GM19240 (cell line): ENCODE measurements at regions not wholly inside any gene's neighbourhood (a gene's known extent, or its start where the extent isn't known, plus 50 kb on each side); places are given as distances from the start of the nearest gene placed in this dataset.
"Not testable (repeated sequence)": the region's sequence is repeated elsewhere in the genome, so short reads cannot be mapped to it uniquely, and the experiment has no call there.

ENCODE experiments used
- DNase-seq: peaks from one replicate; pipeline ENCODE4 v3.0.0; 2011; ENCODE audit warnings: low spot score; ENCODE audit not compliant: insufficient read length

GRCh38 chr5:143947313-143947712 is 135.4 kb downstream of the HMHB1 start:
- DNase-seq: no peak

- DNase-seq: no peak
Observed at GRCh38 chr5:143952809-143953208, 140.8 kb downstream of the HMHB1 start.

- DNase-seq: no peak
Observed at GRCh38 chr5:143953851-143954250, 141.9 kb downstream of the HMHB1 start.

DNA sequence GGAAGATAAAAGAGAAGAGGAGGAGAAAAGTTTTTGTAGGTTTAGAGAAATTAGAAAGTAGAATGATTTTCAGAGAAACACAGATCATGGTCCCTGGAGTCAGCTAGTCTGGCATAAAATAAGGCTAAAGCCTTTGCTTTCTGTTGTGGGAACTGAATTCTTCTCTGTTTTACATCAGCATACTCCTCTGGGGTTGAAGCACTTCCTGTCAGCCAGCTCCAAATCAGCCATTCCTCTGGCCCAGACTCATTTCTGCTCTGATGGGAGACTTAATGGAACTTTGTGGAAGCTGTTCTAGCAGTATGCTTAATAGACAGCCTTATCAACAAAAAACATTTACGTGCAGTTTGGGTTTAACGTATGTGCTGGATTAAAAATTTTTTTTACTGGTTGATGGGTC is 143.2 kb downstream of the HMHB1 start:
- no peak for DNase-seq

DNA sequence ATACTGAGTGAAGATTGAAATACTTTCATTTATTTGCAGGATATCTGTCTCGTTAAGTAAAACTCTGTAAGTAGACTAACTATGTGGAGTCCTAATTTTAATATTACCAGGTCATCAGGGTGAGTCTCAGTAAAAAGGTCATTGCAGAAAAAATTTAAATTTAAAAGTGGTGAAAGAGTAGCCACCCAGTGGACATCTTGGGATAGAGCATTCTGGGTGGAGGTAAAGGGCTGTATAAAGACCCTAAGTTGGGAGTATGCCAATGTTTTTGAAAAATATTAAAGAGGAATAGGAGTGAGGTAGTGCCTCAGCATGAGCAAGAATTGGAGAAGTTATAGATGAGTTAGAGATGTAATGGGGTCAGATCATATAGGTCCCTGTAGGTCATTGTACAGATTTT is 145.5 kb downstream of the HMHB1 start:
- DNase-seq: no peak

- DNase-seq: no peak
Observed at GRCh38 chr5:143962201-143962600, 150.2 kb downstream of the HMHB1 start.

- DNase-seq: no peak
Observed at GRCh38 chr5:143964919-143965318, 153.0 kb downstream of the HMHB1 start.

- no peak for DNase-seq
Observed at GRCh38 chr5:143966280-143966679, 154.3 kb downstream of the HMHB1 start.

DNA sequence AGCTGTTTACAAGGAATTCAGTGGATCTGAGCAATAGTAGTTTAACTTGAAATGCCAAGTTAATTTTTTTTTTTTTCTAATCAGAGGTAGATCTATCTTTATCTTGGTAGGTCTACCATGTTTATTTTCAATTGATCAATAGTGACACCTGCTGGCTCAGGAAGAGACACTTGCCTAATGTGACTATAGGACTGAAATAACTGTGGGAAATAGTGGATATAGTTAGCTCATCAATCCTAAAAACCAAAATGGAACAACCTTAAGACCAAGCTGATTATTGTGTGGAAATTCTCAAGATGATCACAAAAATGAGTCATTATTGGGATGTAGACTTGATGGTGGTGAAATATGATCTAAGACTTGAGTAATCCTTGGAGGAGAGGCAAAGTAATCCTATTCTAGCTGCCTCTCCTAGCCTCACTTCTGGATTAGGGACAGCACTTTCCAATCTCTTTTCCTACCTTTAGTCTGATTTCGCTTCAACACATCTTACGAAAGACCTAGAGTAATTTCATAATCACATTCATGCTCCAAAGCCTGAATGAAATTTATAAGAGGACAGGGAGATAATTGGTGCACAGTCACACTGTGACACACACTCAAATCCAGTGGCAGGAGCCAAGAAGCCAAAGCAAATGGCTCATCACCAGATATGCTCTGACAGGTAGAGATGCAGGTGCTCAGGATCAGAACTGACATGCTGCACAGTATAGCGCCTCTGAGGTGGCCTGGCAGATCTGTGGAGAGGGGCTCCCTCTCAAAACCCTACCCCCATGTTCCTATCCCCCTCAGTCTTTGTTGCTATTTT is 156.3 kb downstream of the HMHB1 start:
- DNase-seq: no peak

GRCh38 chr5:143970159-143970558 is 158.2 kb downstream of the HMHB1 start:
- DNase-seq: no peak

GRCh38 chr5:143972068-143972467 is 160.1 kb downstream of the HMHB1 start:
- no peak for DNase-seq

DNA sequence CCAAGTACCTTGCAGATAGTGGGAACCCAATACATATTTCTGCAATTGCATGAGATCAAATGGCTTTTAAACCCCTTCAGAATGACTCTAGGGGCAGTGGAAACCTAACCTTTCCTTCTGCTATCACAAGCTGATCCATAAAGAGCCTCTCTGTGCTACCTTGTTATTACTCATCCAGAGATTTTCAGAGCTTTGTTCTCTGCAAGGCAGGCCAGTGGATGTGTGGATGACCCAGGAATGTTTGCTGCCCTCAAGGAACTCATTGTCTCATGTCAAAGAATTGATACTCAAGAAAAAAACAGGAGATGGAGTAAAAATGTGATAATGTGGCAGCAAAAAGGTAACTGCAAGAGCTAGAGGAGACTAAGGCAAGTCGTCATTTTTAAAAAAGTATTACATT is 164.1 kb downstream of the HMHB1 start:
- no peak for DNase-seq

DNA sequence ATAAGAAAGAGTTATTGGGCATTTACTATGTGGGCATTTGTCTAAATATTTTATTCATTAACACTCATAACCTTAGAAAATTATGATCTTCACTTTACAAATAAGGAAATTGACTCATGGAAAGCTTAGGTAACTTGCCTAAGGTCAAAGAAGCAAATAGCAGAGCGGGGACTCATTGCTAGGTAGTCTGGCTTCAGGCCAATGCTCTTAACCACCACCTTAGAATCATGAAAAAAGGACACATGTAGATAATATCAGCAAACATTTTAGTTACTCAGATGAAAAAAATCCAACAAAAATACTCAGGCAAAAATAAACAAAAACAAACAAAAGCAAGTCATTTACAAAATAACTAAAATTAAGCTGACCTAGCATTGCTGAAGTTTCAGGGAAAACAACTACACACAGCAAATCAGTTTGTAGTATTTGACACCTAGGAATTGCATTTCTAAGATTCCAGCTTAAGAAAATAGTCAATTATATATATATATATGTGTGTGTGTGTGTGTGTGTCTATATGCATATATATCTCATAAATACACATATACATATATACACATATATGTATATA is 166.0 kb downstream of the HMHB1 start:
- DNase-seq: no peak

DNA sequence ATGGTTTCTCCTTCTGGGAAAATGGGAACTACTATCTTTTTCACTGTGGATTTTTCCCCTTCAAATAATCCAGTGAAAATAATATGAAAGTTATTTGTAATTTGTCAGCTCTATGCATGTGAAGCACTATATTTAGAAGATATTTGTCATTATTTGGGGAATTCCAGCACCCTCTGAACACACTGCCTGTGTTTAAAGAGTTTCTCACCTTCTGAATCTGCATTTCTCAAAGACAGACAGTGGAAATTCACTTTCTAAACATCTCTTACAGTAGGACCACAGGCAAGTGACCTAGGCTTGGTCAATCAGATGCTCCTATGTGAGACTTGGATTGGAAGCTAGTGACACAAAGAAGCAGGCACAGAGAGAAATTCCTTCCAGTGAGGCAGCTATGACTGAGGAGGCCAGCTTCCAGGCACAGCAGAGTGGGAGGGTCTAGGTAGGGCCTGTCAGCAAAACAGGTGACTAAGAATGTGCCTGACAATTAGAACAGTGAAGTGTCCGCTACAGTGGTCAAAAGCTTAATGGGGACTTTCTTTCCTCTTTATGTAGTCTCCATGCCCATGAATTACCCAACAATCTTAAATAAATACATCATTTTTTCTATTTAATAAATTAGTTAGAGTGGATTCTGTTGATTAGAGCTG is 167.2 kb downstream of the HMHB1 start:
- no peak for DNase-seq

DNA sequence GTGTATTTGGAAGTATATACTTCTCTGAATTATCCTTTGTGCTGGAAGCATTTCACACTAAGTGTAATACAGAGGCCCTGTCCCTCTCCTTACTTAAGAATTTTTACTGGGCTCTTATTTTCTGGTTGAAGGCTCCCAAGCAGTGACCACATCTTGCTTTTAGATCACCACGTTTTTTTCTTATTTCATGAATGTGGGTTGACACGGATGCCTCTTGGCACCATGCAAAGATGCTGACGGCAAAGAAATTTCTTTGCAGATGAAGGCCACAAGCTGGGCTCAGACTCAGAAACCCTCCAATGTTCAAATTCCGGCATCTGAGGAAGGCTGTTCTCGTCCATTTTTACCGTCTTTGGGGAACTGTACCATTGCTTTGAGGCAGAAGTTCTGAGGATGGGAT is 168.5 kb downstream of the HMHB1 start:
- no peak for DNase-seq

DNA sequence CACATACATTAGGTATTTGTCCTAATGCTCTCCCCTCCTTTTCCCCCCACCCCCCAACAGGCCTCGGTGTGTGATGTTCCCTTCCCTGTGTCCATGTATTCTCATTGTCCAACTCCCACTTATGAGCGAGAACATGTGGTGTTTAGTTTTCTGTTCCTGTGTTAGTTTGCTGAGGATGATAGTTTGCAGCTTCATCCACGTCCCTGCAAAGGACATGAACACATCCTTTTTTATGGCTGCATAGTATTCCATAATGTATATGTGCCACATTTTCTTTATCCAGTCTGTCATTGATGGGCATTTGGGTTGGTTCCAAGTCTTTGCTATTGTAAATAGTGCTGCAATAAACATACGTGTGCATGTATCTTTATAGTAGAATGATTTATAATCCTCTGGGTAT is 171.0 kb downstream of the HMHB1 start:
- DNase-seq: not testable (repeated sequence)

- DNase-seq: no peak
Observed at GRCh38 chr5:143985832-143986515, 174.0 kb downstream of the HMHB1 start.

- DNase-seq: no peak
Observed at GRCh38 chr5:143986516-143987212, 174.7 kb downstream of the HMHB1 start.

DNA sequence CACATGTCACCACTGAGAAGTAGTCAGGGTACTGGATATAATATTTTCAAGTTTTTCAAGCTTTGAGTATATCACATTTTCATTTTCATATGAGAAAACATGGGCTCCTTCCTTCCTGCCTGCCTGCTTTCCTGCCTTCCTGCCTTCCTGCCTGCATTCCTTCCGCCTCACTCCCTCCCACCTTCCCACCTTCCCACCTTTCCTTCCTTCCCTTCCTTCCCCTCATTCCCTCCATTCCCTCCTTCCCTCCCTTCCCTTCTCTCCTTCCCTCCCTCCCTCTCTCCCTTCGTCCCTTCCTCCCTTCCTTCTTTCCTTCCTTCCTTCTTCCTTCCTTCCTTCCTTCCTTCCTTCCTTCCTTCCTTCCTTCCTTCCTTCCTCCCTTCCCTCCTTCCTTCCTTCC is 175.3 kb downstream of the HMHB1 start:
- DNase-seq: no peak

DNA sequence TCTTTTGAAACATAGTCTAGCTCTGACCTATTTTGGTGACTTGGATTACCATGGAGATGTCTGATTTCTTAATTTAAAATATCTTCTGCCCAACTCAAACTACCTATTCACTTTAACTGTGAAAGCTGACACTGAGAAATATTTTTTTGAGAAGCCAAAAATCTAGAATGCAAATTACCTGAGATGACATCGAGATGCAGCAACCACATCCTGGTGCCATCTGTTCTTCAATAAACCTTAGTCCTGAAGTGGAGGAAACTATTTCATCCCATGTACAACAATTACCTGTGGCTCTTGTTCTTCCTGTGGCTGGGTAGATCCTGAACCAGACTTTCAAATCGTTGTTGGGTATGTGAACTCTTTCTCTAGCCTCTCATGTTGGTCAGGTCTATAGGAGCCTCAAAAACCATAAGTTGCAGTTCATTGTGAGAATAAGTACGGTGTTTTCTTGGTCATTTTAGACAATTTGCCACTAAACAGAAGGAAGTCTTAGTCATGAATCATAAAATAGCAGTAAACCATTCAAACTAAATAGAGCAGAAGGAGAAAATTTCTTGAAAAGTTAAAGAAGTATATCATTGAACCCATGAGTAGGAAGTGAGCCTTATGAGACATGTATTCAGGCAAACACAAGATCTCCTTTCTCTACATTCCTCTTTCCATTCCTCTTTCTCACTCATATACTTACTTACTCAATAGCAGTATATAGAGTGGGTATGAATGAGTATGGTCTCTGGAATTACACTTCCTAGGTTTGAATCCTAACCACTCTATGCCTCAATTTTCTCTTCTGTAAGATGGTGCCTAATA is 176.0 kb downstream of the HMHB1 start:
- no peak for DNase-seq

GRCh38 chr5:143992496-143992895 is 178.0 kb downstream of the YIPF5 start:
- no peak for DNase-seq
